ENCODE measurements at regions not wholly inside any gene's neighbourhood (a gene's known extent, or its start where the extent isn't known, plus 50 kb on each side); places are given as distances from the start of the nearest gene placed in this dataset.
A peak's percentile ranks its signal among the peaks of the same experiment; 100 is the strongest.

- whole genome bisulfite sequencing, 2 donors: 85 to 86% methylated on average over 4 of the region's 4 CpGs
- no peak overlapping the region for H3K4me3 ChIP-seq (ENCODE audit: low read length in 2 of 2)
- no peak for DNase-seq
- H3K27me3 ChIP-seq (ENCODE audit: control insufficient read depth in 1 of 2, insufficient read depth in 2 of 2, low read length in 1 of 2): no peaks in the 10 kb centered on the region
- ATAC-seq (ENCODE audit: low FRiP score): no peak
- intact Hi-C loops (cut with DNase I): no loop called here
- no peak overlapping the region for H3K27ac ChIP-seq (ENCODE audit: low read depth in 1 of 2, low read length in 2 of 2)
- no peaks in the 10 kb centered on the region for H3K9me3 ChIP-seq (ENCODE audit: control insufficient read depth, low read length)
- H3K36me3 ChIP-seq (ENCODE audit: control insufficient read depth in 1 of 2, insufficient read depth in 2 of 2, low read length in 1 of 2): no peaks in the 10 kb centered on the region
- peaks cover 0 to 3% of the 10 kb centered on the region in 2 donors for H3K4me1 ChIP-seq (ENCODE audit: control insufficient read depth in 1 of 2, insufficient read depth in 2 of 2, low read length in 2 of 2)
These were observed 385.0 kb upstream of the TNP1 start for GRCh38 chr2:217244815-217245214.

GRCh38 chr2:217242947-217243346, 383.1 kb upstream of the TNP1 start:
- no peak for ATAC-seq (ENCODE audit: low FRiP score)
- H3K9me3 ChIP-seq (ENCODE audit: control insufficient read depth, low read length): no peaks in the 10 kb centered on the region
- no peak for DNase-seq
- H3K36me3 ChIP-seq (ENCODE audit: control insufficient read depth in 1 of 2, insufficient read depth in 2 of 2, low read length in 1 of 2): no peaks in the 10 kb centered on the region
- intact Hi-C loops (cut with DNase I): no loop called here
- H3K4me1 ChIP-seq (ENCODE audit: control insufficient read depth in 1 of 2, insufficient read depth in 2 of 2, low read length in 2 of 2): no peaks in the 10 kb centered on the region
- H3K27ac ChIP-seq (ENCODE audit: low read depth in 1 of 2, low read length in 2 of 2): no peak overlapping the region
- H3K27me3 ChIP-seq (ENCODE audit: control insufficient read depth in 1 of 2, insufficient read depth in 2 of 2, low read length in 1 of 2): no peaks in the 10 kb centered on the region
- no peak overlapping the region for H3K4me3 ChIP-seq (ENCODE audit: low read length in 2 of 2)
- WGBS, 2 donors: 95 to 97% methylated on average over 3 of the region's 3 CpGs

GRCh38 chr2:217231724-217232123, 371.9 kb upstream of the TNP1 start:
- Histone ChIP-seq H3K4me1 (ENCODE audit: control insufficient read depth in 1 of 2, insufficient read depth in 2 of 2, low read length in 2 of 2) (no peaks in the 10 kb centered on the region), H3K9me3 (ENCODE audit: control insufficient read depth, low read length) (no peaks in the 10 kb centered on the region), H3K27me3 (ENCODE audit: control insufficient read depth in 1 of 2, insufficient read depth in 2 of 2, low read length in 1 of 2) (no peaks in the 10 kb centered on the region), H3K36me3 (ENCODE audit: control insufficient read depth in 1 of 2, insufficient read depth in 2 of 2, low read length in 1 of 2) (no peaks in the 10 kb centered on the region), H3K27ac (ENCODE audit: low read depth in 1 of 2, low read length in 2 of 2) (peak overlapping the region; percentile 52 to 59), H3K4me3 (ENCODE audit: low read length in 2 of 2) (no peak overlapping the region)
- intact Hi-C loops (cut with DNase I): no loop called here
- DNase-seq (no peak), ATAC-seq (ENCODE audit: low FRiP score) (no peak)
- WGBS, 2 donors: 5 to 10% methylated on average over 3 of the region's 3 CpGs

GRCh38 chr2:217231212-217231611, 371.3 kb upstream of the TNP1 start:
- intact Hi-C loops (cut with DNase I): no loop called here
- Histone ChIP-seq H3K27ac (ENCODE audit: low read depth in 1 of 2, low read length in 2 of 2) (peak overlapping the region in 1 of 2 donors; percentile 52), H3K4me1 (ENCODE audit: control insufficient read depth in 1 of 2, insufficient read depth in 2 of 2, low read length in 2 of 2) (no peaks in the 10 kb centered on the region), H3K36me3 (ENCODE audit: control insufficient read depth in 1 of 2, insufficient read depth in 2 of 2, low read length in 1 of 2) (no peaks in the 10 kb centered on the region), H3K27me3 (ENCODE audit: control insufficient read depth in 1 of 2, insufficient read depth in 2 of 2, low read length in 1 of 2) (no peaks in the 10 kb centered on the region), H3K4me3 (ENCODE audit: low read length in 2 of 2) (no peak overlapping the region), H3K9me3 (ENCODE audit: control insufficient read depth, low read length) (no peaks in the 10 kb centered on the region)
- ATAC-seq (ENCODE audit: low FRiP score) (no peak), DNase-seq (no peak)
- WGBS, 2 donors: 1 to 8% methylated on average over 1 of the region's 1 CpG

- intact Hi-C loops (cut with DNase I): loop anchor here in 1 of 2 donors (10.0 kb wide), 1 partner anchor 534 kb away; the partner anchor contains the start of gene IGFBP5
- no peak for DNase-seq
- peaks cover 0 to 6% of the 10 kb centered on the region in 2 donors for H3K4me1 ChIP-seq (ENCODE audit: control insufficient read depth in 1 of 2, insufficient read depth in 2 of 2, low read length in 2 of 2)
- H3K9me3 ChIP-seq (ENCODE audit: control insufficient read depth, low read length): no peaks in the 10 kb centered on the region
- no peaks in the 10 kb centered on the region for H3K36me3 ChIP-seq (ENCODE audit: control insufficient read depth in 1 of 2, insufficient read depth in 2 of 2, low read length in 1 of 2)
- ATAC-seq (ENCODE audit: low FRiP score): no peak
- no peak overlapping the region for H3K27ac ChIP-seq (ENCODE audit: low read depth in 1 of 2, low read length in 2 of 2)
- no peak overlapping the region for H3K4me3 ChIP-seq (ENCODE audit: low read length in 2 of 2)
- WGBS, 2 donors: 56 to 74% methylated on average over 1 of the region's 1 CpG
- no peaks in the 10 kb centered on the region for H3K27me3 ChIP-seq (ENCODE audit: control insufficient read depth in 1 of 2, insufficient read depth in 2 of 2, low read length in 1 of 2)
These were observed 368.9 kb upstream of the TNP1 start for GRCh38 chr2:217228732-217229131.

GRCh38 chr2:217227794-217228193, 367.9 kb upstream of the TNP1 start:
- 90 to 93% methylated on average over 5 of the region's 5 CpGs for WGBS, 2 donors
- Histone ChIP-seq H3K9me3 (ENCODE audit: control insufficient read depth, low read length) (no peaks in the 10 kb centered on the region), H3K4me3 (ENCODE audit: low read length in 2 of 2) (no peak overlapping the region), H3K27me3 (ENCODE audit: control insufficient read depth in 1 of 2, insufficient read depth in 2 of 2, low read length in 1 of 2) (no peaks in the 10 kb centered on the region), H3K27ac (ENCODE audit: low read depth in 1 of 2, low read length in 2 of 2) (no peak overlapping the region), H3K4me1 (ENCODE audit: control insufficient read depth in 1 of 2, insufficient read depth in 2 of 2, low read length in 2 of 2) (peaks cover 0 to 6% of the 10 kb centered on the region in 2 donors), H3K36me3 (ENCODE audit: control insufficient read depth in 1 of 2, insufficient read depth in 2 of 2, low read length in 1 of 2) (no peaks in the 10 kb centered on the region)
- ATAC-seq (ENCODE audit: low FRiP score) (no peak), DNase-seq (no peak)
- intact Hi-C loops (cut with DNase I): loop anchor here in 1 of 2 donors (10.0 kb wide), 1 partner anchor 533 kb away; the partner anchor contains the start of gene IGFBP5

GRCh38 chr2:217225596-217225995, 365.7 kb upstream of the TNP1 start:
- intact Hi-C loops (cut with DNase I): loop anchor here in 1 of 2 donors (10.0 kb wide), 1 partner anchor 531 kb away; the partner anchor contains the start of gene IGFBP5

GRCh38 chr2:217223222-217223930, 363.5 kb upstream of the TNP1 start:
- 62 to 69% methylated on average over 8 of the region's 8 CpGs for WGBS, 2 donors
- Histone ChIP-seq H3K36me3 (ENCODE audit: control insufficient read depth in 1 of 2, insufficient read depth in 2 of 2, low read length in 1 of 2) (no peaks in the 10 kb centered on the region), H3K4me1 (ENCODE audit: control insufficient read depth in 1 of 2, insufficient read depth in 2 of 2, low read length in 2 of 2) (peaks cover 4 to 6% of the 10 kb centered on the region in 2 donors), H3K27me3 (ENCODE audit: control insufficient read depth in 1 of 2, insufficient read depth in 2 of 2, low read length in 1 of 2) (no peaks in the 10 kb centered on the region), H3K9me3 (ENCODE audit: control insufficient read depth, low read length) (no peaks in the 10 kb centered on the region), H3K4me3 (ENCODE audit: low read length in 2 of 2) (no peak overlapping the region), H3K27ac (ENCODE audit: low read depth in 1 of 2, low read length in 2 of 2) (peak overlapping the region; percentile 11 to 21)
- intact Hi-C loops (cut with DNase I): loop anchor here in 1 of 2 donors (5.0 to 10.0 kb wide), 3 partner anchors 36 to 529 kb away; partner anchors contain the start of gene IGFBP5
- peak in 1 of 2 donors; percentile 66 for DNase-seq
- peak; percentile 66 for ATAC-seq (ENCODE audit: low FRiP score)

More at GRCh38 chr2:217225596-217225995, 365.7 kb upstream of the TNP1 start:
- ATAC-seq (ENCODE audit: low FRiP score) (no peak), DNase-seq (no peak)
- Histone ChIP-seq H3K27ac (ENCODE audit: low read depth in 1 of 2, low read length in 2 of 2) (no peak overlapping the region), H3K27me3 (ENCODE audit: control insufficient read depth in 1 of 2, insufficient read depth in 2 of 2, low read length in 1 of 2) (no peaks in the 10 kb centered on the region), H3K36me3 (ENCODE audit: control insufficient read depth in 1 of 2, insufficient read depth in 2 of 2, low read length in 1 of 2) (no peaks in the 10 kb centered on the region), H3K4me1 (ENCODE audit: control insufficient read depth in 1 of 2, insufficient read depth in 2 of 2, low read length in 2 of 2) (peaks cover 3 to 6% of the 10 kb centered on the region in 2 donors), H3K9me3 (ENCODE audit: control insufficient read depth, low read length) (no peaks in the 10 kb centered on the region), H3K4me3 (ENCODE audit: low read length in 2 of 2) (no peak overlapping the region)
- WGBS, 2 donors: 93 to 99% methylated on average over 1 of the region's 1 CpG

Data from aorta (tissue), 5 donors.